K562 (cell line): ENCODE measurements at regions not wholly inside any gene's neighbourhood (a gene's known extent, or its start where the extent isn't known, plus 50 kb on each side); places are given as distances from the start of the nearest gene placed in this dataset.
"Not testable (repeated sequence)": the region's sequence is repeated elsewhere in the genome, so short reads cannot be mapped to it uniquely, and the experiment has no call there.

ENCODE experiments used
- ATAC-seq: fragments of 200-7000 bp; cut with Tn5 transposase; 3 replicates; pipeline ENCODE4 v1.9.1; 2020; ENCODE audit warnings: moderate library complexity
- BruUV-seq: library from RNA; stranded (reverse); fragments of 400-500 nt; replicated peaks from 2 replicates; lab custom pipeline; 2021; lab: Mats Ljungman, UMichigan
- CTCF ChIA-PET: fragments of 300-600 bp; formaldehyde crosslinking; extraction: SDS; loops from one replicate; lab custom pipeline; 2021; ENCODE audit warnings: low intra/inter-chr PET ratio; lab: Yijun Ruan, JAX
- POLR2A ChIA-PET: fragments of 300-600, 350-650 bp; sonication (Branson Sonifier 250); formaldehyde crosslinking; extraction: SDS; loops from one replicate; lab custom pipeline; 2021; ENCODE audit warnings: antibody characterized with exemption, inconsistent platforms; lab: Yijun Ruan, JAX
- DNase-seq, 4 experiments: peaks; one replicate each; pipeline versions ENCODE4 v3.0.0 to v3.0.0-alpha.2; 2011 to 2018; ENCODE audit warnings: low spot score in 3 of 4, mixed read lengths in 3 of 4; ENCODE audit errors: extremely low read depth in 1 of 4
- FAIRE-seq: peaks from 2 replicates; lab custom pipeline; 2011; peaks lifted over from hg19 to GRCh38; lab: Jason Lieb, UNC
- H2AFZ ChIP-seq: 2 replicates; pipeline ENCODE4 v1.6.0; 2011; ENCODE audit warnings: low read depth, low read length, control low read depth, inconsistent platforms
- H3K27ac ChIP-seq: fragments of 200-600 bp; 3 replicates; pipeline ENCODE4 v1.8.0; 2011; ENCODE audit warnings: low read depth, mild to moderate bottlenecking, control low read depth, inconsistent platforms, low read length, moderate library complexity, mixed read lengths; ENCODE audit errors: extremely low read depth
- H3K27me3 ChIP-seq, 2 experiments: fragments of 300-600 bp in 1 of 2; 2 replicates in 1 of 2; 3 replicates in 1 of 2; pipeline versions ENCODE4 v1.6.0 to v1.8.0; 2011; ENCODE audit warnings: inconsistent platforms in 2 of 2, low read length in 2 of 2, mild to moderate bottlenecking in 1 of 2, mixed read lengths in 1 of 2, moderate library complexity in 1 of 2; ENCODE audit not compliant: control insufficient read depth in 2 of 2, insufficient read depth in 2 of 2
- H3K36me3 ChIP-seq: fragments of 300-600 bp; 3 replicates; pipeline ENCODE4 v1.8.0; 2011; ENCODE audit warnings: mild to moderate bottlenecking, low read length, inconsistent platforms; ENCODE audit not compliant: control insufficient read depth, insufficient read depth
- H3K4me1 ChIP-seq, 2 experiments: fragments of 200-600 bp in 1 of 2; replicated peaks in 1 of 2; 2 replicates in 1 of 2; 3 replicates in 1 of 2; pipeline versions ENCODE4 v1.5.1 to v1.8.0; 2011; ENCODE audit warnings: inconsistent platforms in 2 of 2, low read length in 2 of 2, mild to moderate bottlenecking in 1 of 2, mixed read lengths in 1 of 2, moderate library complexity in 1 of 2; ENCODE audit not compliant: control insufficient read depth in 2 of 2, insufficient read depth in 2 of 2
- H3K4me2 ChIP-seq: 2 replicates; pipeline ENCODE4 v1.6.1; 2011; ENCODE audit warnings: low read length, control low read depth, inconsistent platforms, mixed read lengths; ENCODE audit not compliant: insufficient read depth
- H3K4me3 ChIP-seq: fragments of 200-600 bp; sonication (generic), shearing (Covaris generic); 2 replicates; pipeline ENCODE4 v1.5.1; 2016; ENCODE audit warnings: control low read depth, inconsistent platforms
- H3K79me2 ChIP-seq: fragments of 200-600 bp; 3 replicates; pipeline ENCODE4 v1.8.0; 2011; ENCODE audit warnings: low read length, inconsistent platforms; ENCODE audit not compliant: control insufficient read depth, insufficient read depth
- H3K9ac ChIP-seq, 2 experiments: 2 replicates each; pipeline versions ENCODE4 v1.6.0 to v1.6.1; 2011; ENCODE audit warnings: low read depth in 2 of 2, low read length in 2 of 2, control low read depth in 1 of 2, inconsistent platforms in 1 of 2, mild to moderate bottlenecking in 1 of 2, mixed read lengths in 1 of 2; ENCODE audit not compliant: insufficient read depth in 1 of 2
- H3K9me1 ChIP-seq: one replicate; pipeline ENCODE4 v1.6.0; 2011; ENCODE audit warnings: inconsistent platforms, mild to moderate bottlenecking, low read length, moderate library complexity; ENCODE audit not compliant: control insufficient read depth, insufficient read depth
- H3K9me3 ChIP-seq: replicated peaks from 2 replicates; pipeline ENCODE4 v1.5.1; 2011; ENCODE audit warnings: low read depth, low read length, inconsistent platforms; ENCODE audit not compliant: control insufficient read depth, insufficient read depth
- H4K20me1 ChIP-seq: replicated peaks from 2 replicates; pipeline ENCODE4 v1.6.1; 2011; ENCODE audit warnings: low read length, inconsistent platforms, mixed read lengths; ENCODE audit not compliant: control insufficient read depth, insufficient read depth
- ARID1B ChIP-seq: fragments of 450-650 bp; IDR thresholded peaks from 2 replicates; pipeline ENCODE4 v1.6.1; 2016; ENCODE audit warnings: antibody characterized with exemption, mild to moderate bottlenecking, inconsistent platforms
- GATAD2A ChIP-seq: fragments of 450-650 bp; IDR thresholded peaks from 2 replicates; pipeline ENCODE4 v1.6.1; 2017
- HMG20A ChIP-seq: fragments of 450-650 bp; formaldehyde crosslinking; conservative IDR thresholded peaks from 2 replicates; pipeline ENCODE4 v1.4.0; 2020; ENCODE audit warnings: mild to moderate bottlenecking, mixed read lengths
- KHSRP ChIP-seq: fragments of 450-650 bp; IDR thresholded peaks from 2 replicates; pipeline ENCODE4 v1.6.1; 2017
- RNF2 ChIP-seq: sonication (generic); IDR thresholded peaks from 2 replicates; pipeline ENCODE4 v1.6.1; 2016
- SREBF2 ChIP-seq: sonication (generic); formaldehyde crosslinking; IDR thresholded peaks from 2 replicates; pipeline ENCODE4 v1.4.0; 2020; ENCODE audit warnings: mild to moderate bottlenecking, missing genetic modification reagents
- ZNF184 ChIP-seq: sonication (generic); formaldehyde crosslinking; IDR thresholded peaks from 2 replicates; pipeline ENCODE4 v1.5.0; 2020; ENCODE audit warnings: missing genetic modification reagents
- ZNF316 ChIP-seq: fragments of 450-650 bp; IDR thresholded peaks from 2 replicates; pipeline ENCODE4 v1.6.1; 2016
- ZNF347 ChIP-seq: fragments of 450-650 bp; formaldehyde crosslinking; IDR thresholded peaks from 2 replicates; pipeline ENCODE4 v1.4.0; 2020; ENCODE audit warnings: low read depth, mild to moderate bottlenecking, moderate library complexity
- ZNF77 ChIP-seq: fragments of 250-450 bp; sonication (Bioruptor Pico); IDR thresholded peaks from 2 replicates; pipeline ENCODE4 v1.5.0; 2020
- WGBS: fragments of 100-300 bp; shearing (Covaris generic); methylation state at CpG from one replicate; pipeline ENCODE4 v1.1.6; 2016; ENCODE audit warnings: low coverage, mixed read lengths; ENCODE audit not compliant: insufficient coverage; ENCODE audit errors: missing lambda C conversion rate; 5-methylcytosine and 5-hydroxymethylcytosine counted together
- in situ Hi-C: fragments of 300-500 bp; cut with MboI; formaldehyde crosslinking; loops from 4 replicates; pipeline ENCODE4 v1.15.0; 2018; ENCODE audit warnings: inconsistent platforms, mixed read lengths
- intact Hi-C: fragments of 100-400 bp; cut with micrococcal nuclease; formaldehyde crosslinking; loops from 2 replicates; pipeline ENCODE4 v1.14.2; 2022

GRCh38 chr11:25816411-25816810, 515.5 kb upstream of the ANO3 start:
- no peaks in the 10 kb centered on the region for H3K36me3 ChIP-seq
- H2AFZ ChIP-seq = no peak overlapping the region
- no peak overlapping the region for H3K9ac ChIP-seq
- H3K4me1 ChIP-seq = no peaks in the 10 kb centered on the region
- no peaks in the 10 kb centered on the region for H4K20me1 ChIP-seq
- intact Hi-C loops = no loop called here
- no peaks in the 10 kb centered on the region for H3K27me3 ChIP-seq
- no peak overlapping the region for H3K4me3 ChIP-seq
- ATAC-seq (no peak), FAIRE-seq (no peak), DNase-seq (no peak)
- no peak overlapping the region for H3K27ac ChIP-seq
- in situ Hi-C loops = no loop called here
- BruUV-seq = no TSS peak
- TF ChIP-seq GATAD2A (no peak), SREBF2 (CRISPR knock-in tag) (no peak), KHSRP (no peak)
- no peak overlapping the region for H3K4me2 ChIP-seq
- H3K9me1 ChIP-seq = no peaks in the 10 kb centered on the region
- ChIA-PET CTCF (no interaction called here), POLR2A (no interaction called here)
- WGBS = 0% methylated on average over 3 of the region's 3 CpGs
- no peaks in the 10 kb centered on the region for H3K79me2 ChIP-seq
- H3K9me3 ChIP-seq = no peaks in the 10 kb centered on the region; the same call in 1 of the 2 replicates

GRCh38 chr11:25824688-25825087, 507.2 kb upstream of the ANO3 start:
- in situ Hi-C loops = no loop called here
- H3K9me3 ChIP-seq = no peaks in the 10 kb centered on the region; the same call in 1 of the 2 replicates
- POLR2A ChIA-PET = no interaction called here
- H3K9ac ChIP-seq = no peak overlapping the region
- TF ChIP-seq ZNF77 (CRISPR knock-in tag) (no peak), ARID1B (no peak), ZNF184 (CRISPR knock-in tag) (no peak), HMG20A (CRISPR knock-in tag) (no peak), ZNF316 (0 out of 2 replicates have a peak, but pooled peaks have one; percentile 23), RNF2 (no peak), ZNF347 (no peak)
- TF ChIP-seq, all 486 proteins: peak for 1
- Histone ChIP-seq H3K27me3 (no peaks in the 10 kb centered on the region; a peak in 1 of 5 replicates), H3K9me1 (no peaks in the 10 kb centered on the region), H3K4me3 (no peak overlapping the region), H4K20me1 (no peaks in the 10 kb centered on the region), H3K4me2 (no peak overlapping the region), H3K27ac (no peak overlapping the region), H3K36me3 (no peaks in the 10 kb centered on the region), H2AFZ (no peak overlapping the region), H3K4me1 (no peaks in the 10 kb centered on the region), H3K79me2 (no peaks in the 10 kb centered on the region)
- intact Hi-C loops = no loop called here
- no peak for DNase-seq
- no peak for ATAC-seq
- BruUV-seq = no TSS peak
- CTCF ChIA-PET = no interaction called here
- FAIRE-seq = no peak

- H3K4me1 ChIP-seq, H3K4me3 ChIP-seq, CTCF ChIA-PET, H3K4me2 ChIP-seq, in situ Hi-C loops, FAIRE-seq, POLR2A ChIA-PET, H3K27me3 ChIP-seq, H3K9me1 ChIP-seq, H3K36me3 ChIP-seq, DNase-seq, H3K9ac ChIP-seq, H3K9me3 ChIP-seq, H3K79me2 ChIP-seq, H3K27ac ChIP-seq, H2AFZ ChIP-seq, BruUV-seq, intact Hi-C loops, ATAC-seq, H4K20me1 ChIP-seq: not testable (repeated sequence)
- WGBS = 3% methylated on average over 8 of the region's 10 CpGs
Measured at GRCh38 chr11:25831485-25831884, 500.4 kb upstream of the ANO3 start.
